ENCODE measurements at regions not wholly inside any gene's neighbourhood (a gene's known extent, or its start where the extent isn't known, plus 50 kb on each side); places are given as distances from the start of the nearest gene placed in this dataset.
"Not testable (repeated sequence)": the region's sequence is repeated elsewhere in the genome, so short reads cannot be mapped to it uniquely, and the experiment has no call there.

DNA sequence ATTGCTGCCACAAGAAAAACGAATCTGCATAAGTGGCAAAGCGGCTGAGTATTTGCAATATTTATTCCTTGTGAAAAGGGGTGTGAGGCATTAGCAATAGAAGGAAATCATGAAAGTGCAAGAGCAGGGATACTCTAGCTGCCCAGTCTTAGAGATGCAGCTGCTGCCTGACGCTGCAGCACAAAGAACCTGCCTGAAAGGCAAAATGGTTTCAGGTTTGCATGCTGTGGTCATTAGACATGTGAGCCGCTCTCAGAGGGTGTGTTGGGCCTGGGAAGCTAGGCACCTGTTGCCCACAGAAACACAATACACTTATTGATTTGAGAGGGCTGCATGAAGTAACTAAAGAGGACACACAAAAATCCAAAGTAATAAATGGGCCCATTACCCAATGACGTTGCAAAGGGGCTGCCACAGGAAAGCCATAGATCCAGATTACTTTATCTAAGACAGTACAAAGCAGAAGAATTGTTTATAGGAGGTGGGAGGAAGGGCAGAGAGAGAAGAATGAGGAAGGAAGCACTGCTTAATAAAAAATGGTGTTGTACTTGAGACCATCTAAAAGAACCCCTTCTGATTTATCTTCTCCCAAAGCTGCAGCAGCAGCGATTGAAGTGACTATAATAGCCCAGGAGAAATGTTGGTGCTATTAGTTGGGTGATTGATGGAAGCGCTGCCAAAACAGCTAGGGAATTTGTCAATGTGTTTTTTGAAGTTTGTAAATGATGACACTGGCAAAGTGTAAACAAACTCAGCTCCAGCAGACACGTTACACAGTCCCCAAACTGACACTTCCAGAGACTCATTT is 492.4 kb upstream of the ACVR2A start:
- no peak for DNase-seq

DNA sequence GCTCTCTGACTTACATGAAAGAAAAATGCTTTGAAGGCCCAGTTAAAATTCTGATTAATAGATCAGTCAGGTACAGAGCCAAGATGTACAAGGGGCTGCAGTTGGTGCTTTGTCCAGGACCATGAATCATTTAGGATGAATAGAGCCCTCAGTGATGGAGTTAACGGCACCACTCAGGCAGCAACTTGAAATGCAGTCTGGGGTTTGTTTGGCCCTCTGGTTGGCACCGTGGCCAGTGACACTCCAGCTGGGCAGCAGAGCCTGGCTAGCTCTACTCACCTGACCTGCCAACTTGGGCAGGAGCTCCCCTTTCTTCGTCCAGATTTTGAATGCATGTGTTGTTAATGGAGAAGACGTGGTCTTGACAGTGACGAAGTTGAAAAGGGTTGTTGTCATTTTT is 493.0 kb upstream of the ACVR2A start:
- DNase-seq, result no peak

DNA sequence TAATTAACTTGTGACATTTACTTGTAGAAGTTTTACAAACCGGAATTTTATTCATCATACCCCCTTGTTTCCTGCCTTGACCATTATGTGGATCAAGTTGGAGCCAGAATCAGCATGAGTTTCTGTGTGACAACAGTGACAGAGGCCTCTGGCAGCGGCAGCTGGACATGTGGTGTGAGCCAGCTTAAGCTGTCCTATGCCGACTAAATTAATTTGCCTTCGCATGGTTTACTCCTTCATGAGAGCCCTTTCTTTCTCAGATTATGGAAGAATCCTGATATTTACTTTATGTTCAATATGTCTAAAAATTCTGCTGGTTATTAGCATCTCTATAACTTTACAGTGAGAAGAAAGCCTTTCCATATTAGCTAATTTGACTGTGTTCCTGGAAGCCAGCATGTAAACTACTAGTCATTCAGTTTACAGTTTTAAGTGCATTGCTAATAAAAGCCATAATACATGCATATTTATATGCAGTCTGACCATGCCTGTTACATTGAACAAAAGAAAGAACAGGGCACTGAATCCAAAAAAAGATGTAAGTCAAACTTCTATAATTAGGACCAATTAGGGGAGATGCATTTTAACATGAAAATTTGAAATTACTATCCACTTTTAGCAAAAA is 495.8 kb upstream of the ACVR2A start:
- no peak for DNase-seq

DNA sequence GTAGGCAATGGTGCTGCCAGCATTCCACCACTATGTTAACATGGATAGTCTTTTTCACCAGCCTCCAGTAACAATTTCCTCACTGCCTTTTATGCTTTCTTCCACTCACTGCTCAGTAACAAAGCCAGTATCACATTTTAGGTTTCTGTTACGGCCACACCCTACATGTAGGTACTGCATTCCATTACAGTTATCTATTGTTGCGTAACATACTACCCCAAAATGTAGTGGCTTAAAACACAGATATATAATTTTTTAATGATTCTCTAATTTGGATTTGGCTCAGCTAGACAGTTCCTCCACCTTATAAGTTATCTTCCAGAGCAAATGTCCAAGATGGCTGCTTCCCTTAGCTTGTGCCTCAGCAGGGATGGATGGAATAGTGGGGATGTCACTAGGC is 498.7 kb upstream of the ACVR2A start:
- no peak for DNase-seq

DNA sequence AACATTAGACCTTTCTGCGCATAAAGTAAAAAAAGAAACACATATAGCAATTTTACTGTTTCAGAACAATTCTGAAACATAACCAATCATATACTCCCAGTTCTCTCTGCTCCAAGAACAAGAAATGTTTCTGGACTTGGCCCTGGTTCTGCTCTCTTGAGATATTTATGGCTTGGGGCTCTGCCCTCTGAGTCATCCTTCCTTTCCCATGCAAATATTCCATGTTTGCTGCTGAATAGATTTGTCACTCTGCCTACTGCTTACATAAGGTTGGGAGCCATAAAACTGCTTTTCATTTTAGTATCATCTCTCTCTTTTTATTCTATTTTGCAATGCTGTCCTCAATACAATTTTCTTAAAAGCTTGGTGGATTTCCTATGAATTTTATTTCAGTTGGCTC is 499.6 kb upstream of the ACVR2A start:
- no peak for DNase-seq

DNA sequence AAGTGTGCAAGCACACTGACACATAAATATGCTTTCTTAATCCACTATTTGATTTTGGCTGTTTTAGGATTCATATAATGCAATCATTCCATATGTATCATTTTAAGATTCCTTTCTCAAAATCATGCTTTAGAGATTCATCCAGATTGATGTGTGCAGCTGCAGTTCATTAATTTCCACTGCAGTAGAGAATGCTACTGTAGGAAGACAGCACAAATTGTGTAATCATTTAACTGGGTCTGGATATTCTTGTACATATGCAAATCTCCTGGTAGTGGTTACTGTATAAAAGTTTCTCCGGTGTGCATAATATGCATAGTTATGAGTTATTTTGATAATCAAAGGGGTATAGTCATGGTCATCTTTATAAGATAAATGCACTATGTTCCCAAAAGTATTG is 502.5 kb upstream of the ACVR2A start:
- no peak for DNase-seq

DNA sequence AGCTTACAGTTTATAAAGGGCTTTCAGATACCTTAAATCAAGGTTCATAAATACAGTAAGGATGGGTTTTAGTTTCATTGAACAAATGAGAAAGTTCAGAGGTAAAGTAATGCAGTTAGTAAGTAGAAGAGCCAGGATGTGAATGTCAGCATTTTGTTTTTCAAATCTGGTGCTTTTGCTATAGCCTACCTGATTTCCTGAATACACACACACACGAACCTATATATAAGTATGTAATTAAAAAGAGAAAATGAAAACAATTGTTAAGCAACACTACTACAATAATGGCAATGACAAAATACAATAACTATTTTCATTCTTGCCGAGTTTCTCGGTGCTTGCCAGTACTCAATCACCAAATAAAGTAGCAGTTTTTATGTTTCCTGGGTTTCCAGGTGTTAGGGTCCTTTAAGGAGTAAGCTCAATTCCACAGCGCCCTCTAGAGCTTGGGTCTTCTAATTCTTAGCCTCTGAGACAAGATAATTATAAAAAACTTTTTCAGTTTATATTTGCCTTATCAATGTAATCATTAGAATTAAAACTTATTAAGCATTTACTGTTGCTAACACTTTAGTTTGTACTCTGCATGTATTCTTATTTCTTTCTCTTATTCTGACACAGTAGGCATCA is 512.9 kb upstream of the ACVR2A start:
- no peak for DNase-seq

DNA sequence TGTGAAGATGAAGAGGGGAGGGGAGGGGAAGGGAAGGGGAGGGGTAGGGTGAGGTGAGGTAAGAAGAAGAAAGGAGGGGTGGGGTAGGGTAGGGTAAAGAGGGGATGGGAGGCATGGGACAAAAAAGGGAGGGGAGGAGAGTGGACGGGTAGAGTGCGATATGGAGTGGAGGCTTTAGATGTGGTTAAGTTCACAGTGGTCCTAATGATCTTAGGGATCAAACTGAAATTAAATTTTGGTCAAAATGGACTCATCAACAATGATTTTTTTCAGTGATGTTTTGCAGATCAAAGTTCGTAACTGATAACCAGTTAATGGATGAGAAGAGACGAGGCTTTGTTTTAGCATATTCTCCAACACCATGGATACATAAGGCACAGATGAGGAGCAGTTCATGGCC is 513.9 kb upstream of the ACVR2A start:
- no peak for DNase-seq

DNA sequence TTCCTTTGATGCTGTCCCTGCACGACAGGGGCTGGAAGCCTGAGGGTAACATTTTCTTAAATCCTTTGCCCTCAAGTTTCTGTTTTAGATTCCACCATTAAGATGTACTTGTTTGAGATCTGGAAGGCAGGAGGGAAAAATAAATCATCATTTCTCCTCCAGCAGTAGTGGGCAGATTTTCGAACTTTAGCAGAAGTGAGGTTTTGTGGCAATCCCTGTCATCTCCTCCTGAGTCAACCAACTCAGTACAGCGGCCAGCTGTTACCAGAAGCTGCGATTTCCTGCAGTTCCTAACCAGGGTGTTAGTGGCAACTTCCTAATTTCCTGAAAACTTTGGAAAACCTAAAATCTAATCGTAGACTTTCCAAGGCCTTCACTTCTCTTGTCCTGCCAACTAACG is 517.2 kb upstream of the ACVR2A start:
- no peak for DNase-seq

DNA sequence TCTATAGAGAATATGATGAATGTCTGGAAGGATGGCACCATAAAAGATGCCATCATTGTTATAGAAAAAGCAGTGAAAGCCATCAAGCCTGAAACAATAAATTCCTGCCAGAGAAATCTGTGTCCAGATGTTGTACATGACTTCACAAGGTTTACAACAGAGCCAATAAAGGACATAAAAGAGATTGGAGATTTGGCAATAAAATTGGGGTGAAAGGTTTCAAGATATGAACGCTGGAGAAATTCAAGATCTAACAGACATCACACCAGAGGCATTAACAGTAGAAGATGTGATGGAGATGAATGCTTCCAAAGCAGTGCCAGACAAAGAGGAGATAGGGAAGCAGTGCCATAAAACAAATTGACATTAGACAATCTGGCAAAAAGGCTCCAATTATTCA is 518.8 kb upstream of the ACVR2A start:
- no peak for DNase-seq

DNA sequence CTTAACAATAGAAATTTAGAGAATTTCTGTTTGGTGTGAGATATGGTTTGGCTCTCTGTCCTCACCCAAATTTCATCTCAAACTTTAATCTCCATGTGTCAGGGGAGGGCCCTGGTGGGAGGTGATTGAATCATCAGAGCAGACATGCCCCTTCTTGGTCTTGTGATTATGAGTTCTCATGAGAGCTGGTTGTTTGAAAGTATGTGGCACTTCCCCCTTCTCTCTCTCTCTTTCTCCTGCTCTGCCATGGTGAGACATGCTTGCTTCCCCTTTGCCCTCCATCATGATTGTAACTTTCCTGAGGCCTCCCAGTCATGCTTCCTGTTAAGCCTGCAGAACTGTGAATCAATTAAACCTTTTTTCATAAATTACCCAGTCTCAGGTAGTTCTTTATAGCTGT is 524.7 kb upstream of the ACVR2A start:
- DNase-seq, result no peak

DNA sequence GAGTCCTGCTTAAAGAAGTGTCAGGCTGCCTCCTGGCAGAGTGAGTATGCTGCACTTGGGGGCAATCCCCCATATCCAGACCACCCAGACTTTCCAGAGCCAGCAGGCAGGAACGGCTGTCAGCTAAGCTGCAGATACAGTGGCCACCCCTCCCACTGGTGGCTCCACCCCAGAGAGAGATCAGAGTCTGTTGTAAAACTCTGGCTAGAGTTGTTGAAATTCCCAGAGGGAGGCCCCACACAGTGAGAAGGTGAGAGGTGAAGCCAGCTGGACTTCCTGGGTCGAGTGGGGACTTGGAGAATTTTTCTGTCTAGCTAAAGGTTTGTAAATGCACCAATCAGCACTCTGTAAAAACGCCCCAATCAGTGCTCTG is 533.8 kb upstream of the ACVR2A start:
- DNase-seq, result no peak

DNA sequence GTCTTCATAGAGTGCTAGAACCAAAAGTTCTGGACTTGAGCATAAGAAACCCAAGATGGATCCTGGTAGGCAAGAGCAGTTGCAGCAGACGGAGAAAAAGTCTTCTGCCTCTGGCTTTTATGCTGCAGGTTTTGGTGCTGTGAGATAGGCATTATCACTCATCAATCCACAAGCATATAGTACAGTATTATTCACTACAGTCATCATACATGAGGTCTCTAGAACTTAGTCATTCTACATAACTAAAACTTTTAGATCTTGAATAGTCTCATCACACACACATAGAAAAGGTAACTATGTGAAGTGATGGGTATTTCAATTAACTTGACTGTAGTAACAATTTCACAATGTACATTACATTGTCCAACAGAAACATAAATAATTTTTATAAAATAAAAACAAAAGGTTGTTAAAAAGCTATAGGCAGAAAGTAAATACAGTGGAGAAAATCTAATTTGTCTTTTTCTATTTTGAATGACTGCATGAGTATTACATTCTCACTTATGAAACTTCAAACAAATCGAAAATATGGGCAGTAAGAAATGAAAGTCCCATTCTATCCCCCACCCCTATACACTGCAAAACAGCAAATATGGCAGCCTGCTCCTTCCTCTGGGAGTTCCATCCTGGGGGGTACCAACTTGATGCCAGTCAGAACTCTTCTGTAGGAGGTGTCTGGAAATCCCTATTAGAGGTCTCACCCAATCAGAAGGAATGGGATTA is 534.3 kb upstream of the ACVR2A start:
- DNase-seq, result no peak

DNA sequence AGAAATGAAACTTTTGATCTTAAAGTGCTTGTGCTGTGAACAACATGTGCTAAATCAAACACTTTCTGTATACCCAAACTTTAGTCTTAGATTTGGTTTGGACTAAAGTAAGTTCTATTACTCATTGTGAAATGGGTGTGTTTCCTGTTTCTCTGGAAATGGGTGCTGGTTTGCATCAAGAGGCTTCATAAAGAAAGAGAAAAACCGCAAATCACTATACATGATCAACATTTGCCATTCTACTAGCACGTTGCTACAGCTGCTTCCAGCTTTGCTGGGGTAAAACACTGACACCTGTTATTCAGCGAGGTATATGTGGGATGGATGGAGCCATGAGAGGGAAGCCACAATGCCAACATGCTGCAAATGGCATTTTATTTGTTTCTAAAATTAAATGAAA is 547.0 kb upstream of the ACVR2A start:
- no peak for DNase-seq

DNA sequence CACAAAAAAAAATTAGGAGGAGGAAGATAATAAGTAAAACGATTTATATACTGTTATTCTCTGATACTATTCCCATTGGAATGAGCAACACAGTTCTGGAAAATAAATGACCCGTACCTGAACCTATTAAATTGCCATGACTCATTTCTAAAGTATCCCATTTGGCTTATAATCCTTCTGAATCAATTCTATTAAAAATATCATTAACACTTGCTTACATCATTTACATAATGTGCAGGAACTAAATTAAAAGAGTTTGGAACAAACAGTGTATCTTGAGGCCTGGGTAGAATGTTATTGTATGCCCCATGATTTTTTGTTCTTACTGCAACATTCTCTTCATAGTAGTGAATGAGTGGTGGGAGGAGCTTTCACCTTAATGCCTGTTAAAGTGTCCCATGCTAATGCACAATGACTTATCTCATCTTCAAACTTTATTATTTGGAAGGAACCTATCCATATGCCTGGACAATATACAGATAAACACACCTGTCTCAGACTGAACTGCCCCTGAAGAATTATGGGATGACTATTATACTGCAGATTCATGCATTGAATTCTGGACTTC is 549.9 kb upstream of the ACVR2A start:
- no peak for DNase-seq

DNA sequence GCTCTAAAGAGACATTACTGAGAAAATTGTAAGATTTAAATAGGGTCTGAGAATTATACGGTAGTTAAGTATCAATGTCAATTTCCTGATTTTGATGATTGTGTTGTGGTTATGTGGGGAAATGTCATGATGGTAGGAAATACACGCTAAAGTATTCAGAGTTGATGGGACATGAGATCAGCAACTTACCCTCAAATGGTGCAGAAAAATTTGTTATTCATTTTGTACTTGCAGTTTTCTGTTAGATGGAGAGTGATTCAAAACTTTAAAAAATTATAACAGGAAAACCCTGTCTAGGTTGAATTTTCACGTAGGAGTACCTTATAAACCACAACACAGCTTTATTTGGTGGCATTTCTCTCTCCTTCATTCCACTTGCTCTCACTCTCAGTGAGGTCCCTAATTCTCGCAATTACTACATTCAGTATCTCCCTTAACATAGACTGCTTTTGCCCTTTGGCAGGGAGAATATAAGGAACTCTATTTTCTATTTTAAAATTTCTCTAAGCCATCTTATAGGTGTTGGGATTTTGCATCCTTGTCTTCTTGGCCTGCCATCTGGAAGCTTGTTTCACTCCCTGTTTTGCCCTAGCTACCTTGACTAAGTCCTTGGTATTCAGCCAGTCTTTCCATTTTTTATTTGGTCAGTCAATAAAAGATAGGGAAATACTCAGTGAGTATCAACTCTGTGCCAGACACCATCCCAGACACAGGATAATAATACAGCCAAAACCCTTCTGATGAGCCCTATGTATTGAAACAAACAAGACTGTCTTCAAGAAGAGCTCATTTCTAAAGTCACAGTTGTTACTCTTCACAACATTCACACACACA is 550.6 kb upstream of the ACVR2A start:
- DNase-seq, result no peak

DNA sequence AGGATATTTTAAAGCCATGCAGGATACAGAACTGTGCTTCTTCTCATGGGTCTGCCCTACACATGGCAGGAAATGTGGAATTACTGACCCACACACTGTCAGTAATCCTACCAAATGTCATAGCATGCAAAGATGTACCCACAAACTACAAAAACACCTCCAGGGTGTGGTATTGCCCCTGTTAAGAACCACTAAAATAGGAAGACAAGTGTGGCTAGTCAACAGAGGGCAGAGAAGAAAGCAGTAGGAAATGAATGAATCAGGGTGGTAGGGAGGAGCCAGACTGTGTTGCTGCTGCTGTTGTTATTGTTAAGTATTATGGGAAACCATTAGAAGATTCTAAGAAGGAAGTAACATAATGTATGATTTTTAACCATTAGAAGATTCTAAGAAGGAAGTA is 556.7 kb upstream of the ACVR2A start:
- DNase-seq, result no peak

DNA sequence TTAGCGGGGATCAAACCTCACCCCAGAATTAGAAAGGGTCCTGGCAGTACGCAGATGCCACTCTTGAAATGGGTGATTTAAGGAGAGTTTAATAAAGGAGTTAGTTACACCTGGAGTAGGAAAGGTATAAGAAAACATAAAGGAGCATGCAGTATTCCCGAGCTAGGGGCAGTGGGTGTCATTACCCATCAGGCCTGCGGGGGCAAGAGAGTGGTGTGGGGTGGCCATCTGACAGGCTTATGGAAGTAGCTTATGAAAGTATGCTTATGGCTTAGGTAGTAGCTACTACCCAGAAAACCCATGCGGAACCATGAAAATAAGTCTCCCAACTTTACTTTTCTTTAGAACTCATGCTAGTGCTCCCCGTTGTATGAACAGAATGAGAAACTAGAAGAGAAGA is 568.9 kb upstream of the ACVR2A start:
- DNase-seq, result no peak

DNA sequence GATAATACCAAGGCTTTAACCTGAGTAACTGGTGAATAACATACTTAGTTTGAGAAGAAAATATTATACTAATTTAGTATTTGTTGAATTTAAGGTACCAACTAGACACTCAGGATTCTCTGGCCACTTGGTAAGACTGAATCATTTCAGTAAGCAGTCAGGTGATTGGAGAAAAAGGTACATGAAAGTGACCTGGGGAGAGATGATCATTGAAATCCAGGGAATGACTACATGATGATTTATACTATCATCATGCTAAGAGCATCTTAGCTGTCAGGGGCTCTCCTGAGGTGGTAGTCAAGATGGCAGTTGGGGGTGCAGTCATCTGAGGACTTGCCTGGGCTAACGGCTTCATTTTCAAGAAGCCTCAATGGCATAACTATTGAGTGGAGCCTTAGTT is 571.2 kb upstream of the ACVR2A start:
- DNase-seq, result no peak

DNA sequence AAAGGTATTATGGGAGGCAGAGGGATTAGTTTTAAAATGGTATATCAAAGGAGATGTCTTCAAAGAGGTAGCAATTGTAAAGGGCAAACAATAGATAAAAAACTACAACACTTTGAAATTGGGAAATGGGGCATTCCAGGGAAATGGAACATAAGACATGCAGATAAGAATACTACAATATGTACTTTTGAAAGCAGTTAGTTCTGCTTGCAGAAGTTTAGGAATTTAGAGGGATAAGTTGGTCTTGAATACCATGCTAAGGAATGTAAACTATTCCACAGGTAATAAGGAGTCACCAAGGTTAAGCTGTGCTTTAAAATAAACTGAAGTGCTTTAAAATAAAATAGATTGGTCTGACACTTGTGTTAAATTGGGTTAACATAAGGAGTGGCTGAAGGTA is 571.7 kb upstream of the ACVR2A start:
- DNase-seq, result no peak

DNA sequence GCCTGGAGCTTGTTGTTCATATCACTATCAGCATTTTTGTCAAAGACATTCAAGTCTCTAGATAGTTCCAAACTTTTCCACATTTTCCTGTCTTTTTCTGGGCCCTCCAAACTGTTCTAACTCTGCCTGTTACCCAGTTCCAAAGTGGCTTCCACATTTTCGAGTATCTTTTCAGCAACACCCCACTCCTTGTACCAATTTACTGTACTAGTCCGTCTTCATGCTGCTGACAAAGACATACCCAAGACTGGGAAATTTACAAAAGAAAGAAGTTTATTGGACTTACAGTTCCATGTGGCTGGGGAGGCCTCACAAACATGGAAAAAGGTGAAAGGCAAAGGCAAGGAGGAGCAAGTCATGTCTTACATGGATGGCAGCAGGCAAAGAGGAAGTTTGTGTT is 575.2 kb upstream of the ACVR2A start:
- DNase-seq, result not testable (repeated sequence)

DNA sequence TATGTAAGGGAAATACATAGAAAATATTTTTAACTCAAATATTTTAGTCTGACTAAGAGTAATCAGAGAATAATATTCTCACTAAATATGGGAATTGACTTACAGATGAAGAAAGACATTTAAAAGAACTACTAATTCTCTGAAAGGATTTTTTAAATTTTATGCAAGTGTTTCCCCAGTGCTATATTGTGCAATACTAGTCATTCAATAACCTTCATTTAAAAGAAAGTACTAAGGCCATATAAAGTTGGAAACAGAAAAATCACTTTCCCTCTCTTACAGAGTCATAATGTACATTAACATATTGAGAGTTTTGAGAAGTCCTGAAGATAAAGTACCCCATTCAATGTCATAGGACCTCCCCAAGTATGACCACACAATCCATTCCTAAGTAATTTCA is 584.6 kb upstream of the ACVR2A start:
- no peak for DNase-seq
